ENCODE measurements at regions not wholly inside any gene's neighbourhood (a gene's known extent, or its start where the extent isn't known, plus 50 kb on each side); places are given as distances from the start of the nearest gene placed in this dataset.
A peak's percentile ranks its signal among the peaks of the same experiment; 100 is the strongest.

DNA sequence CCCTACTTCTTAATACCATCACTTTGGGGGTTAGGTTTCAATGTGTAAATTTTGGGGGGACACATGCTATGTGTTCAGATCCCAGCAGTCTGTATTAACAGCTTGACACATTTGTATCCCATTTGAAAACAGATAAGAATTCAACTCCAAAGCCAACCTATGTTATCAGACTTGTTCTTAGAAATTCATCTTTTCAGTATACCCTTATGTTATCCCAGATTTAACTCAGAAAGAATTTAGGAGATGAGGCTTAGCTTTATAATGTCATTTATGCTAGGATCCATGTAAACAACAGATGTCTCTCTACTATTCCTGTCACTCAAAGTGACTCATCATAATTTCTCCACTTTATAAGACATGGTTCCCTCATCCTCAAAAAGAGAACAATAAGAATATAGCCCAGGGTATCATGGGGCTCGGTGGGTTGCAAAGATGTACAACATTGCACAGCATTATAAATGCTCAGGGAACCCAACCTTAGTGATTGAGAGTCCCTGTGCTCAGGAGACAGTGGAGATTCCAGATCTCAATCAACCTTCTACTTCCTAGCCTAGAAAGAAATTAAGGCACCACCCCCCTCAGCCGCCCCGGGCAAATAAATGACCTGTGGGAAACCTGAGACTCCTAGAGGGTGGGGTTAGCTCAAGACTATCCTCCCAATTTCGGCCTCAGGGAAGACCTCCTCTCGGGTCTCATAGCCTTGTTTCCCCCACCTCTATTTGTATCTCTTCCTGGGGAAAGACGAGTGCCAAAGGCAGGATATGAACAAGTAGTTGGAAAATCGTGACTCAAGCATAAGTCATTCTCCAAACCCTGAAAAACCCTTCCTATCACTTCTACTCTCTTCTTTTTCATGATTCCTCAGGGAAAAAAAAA is 265.1 kb upstream of the CAMK1G start:
- Mint-ChIP-seq H3K4me1 (ENCODE audit: low read depth) (no peaks in the 10 kb centered on the region), H3K27ac (no peak overlapping the region), H3K4me3 (no peak overlapping the region), H3K27me3 (ENCODE audit: low read depth) (no peaks in the 10 kb centered on the region), H3K9me3 (peaks cover 0 to 4% of the 10 kb centered on the region in 2 donors), H3K36me3 (ENCODE audit: insufficient read depth in 2 of 2) (no peaks in the 10 kb centered on the region)
- ATAC-seq (replicated peaks in 1 of 2): no peak
- no peak for DNase-seq

DNA sequence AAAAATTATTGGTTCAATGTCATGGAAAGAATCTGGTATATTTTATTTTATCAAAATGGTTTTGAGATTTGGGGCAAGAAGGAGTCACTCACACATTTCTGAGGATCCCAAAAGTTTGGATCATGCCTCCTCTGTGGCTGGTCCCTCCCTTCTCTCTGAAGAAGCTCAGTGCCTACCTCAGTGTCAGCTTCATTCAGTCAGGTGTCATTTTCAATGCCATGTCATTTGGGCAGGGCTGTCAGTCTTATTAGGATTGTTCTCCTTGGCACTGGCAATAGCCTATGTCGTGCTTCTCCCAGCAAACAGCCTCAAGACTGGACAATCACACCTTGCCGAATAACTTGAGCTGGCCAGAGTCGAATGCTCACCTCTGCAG is 264.5 kb upstream of the CAMK1G start:
- Mint-ChIP-seq H3K9me3 (peaks cover 0 to 4% of the 10 kb centered on the region in 2 donors), H3K36me3 (ENCODE audit: insufficient read depth in 2 of 2) (no peaks in the 10 kb centered on the region), H3K4me3 (no peak overlapping the region), H3K27me3 (ENCODE audit: low read depth) (no peaks in the 10 kb centered on the region), H3K27ac (no peak overlapping the region), H3K4me1 (ENCODE audit: low read depth) (no peaks in the 10 kb centered on the region)
- DNase-seq (no peak), ATAC-seq (replicated peaks in 1 of 2) (no peak)

DNA sequence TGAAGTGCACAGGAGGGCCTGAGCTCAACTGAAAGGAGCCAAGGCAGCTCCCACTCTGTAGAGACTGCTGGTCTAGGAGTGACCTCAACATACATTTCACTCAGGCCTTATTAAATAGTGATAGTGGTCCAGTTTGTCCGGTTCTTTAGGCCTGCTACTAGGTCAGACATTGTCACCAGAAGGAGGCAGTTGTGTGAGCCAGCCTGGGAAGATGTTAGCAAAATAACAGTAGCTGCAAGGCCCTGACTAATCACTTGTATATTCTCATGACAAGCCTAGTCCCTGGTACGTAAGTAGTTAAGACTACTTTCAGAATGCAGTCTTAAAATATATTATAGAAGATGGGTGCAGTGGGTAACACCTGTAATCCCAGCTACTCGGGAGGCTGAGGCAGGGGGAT is 264.0 kb upstream of the CAMK1G start:
- H3K27ac Mint-ChIP-seq: no peak overlapping the region
- no peak for ATAC-seq (replicated peaks in 1 of 2)

DNA sequence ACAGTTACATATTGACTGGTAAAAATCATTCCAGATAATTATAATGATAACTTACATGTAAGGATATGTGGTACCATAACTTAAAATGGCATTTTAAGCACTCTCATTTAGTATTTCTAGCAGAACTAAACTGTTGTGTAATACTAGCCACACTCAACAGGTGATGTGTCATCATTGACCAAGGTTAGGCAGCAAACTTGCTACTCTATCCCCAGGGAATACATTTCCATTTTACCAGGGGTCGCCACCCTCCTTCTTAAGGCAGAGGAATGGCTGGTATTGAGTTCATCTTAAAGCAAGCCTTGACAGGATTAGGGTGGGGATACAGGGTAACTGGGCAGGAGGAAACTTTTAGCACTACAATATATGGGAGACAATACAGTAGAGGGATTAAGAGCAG is 259.8 kb upstream of the CAMK1G start:
- Mint-ChIP-seq H3K4me3 (no peak overlapping the region), H3K9me3 (peaks cover 0 to 3% of the 10 kb centered on the region in 2 donors), H3K27ac (no peak overlapping the region), H3K27me3 (ENCODE audit: low read depth) (peaks cover 7% of the 10 kb centered on the region), H3K36me3 (ENCODE audit: insufficient read depth in 2 of 2) (no peaks in the 10 kb centered on the region), H3K4me1 (ENCODE audit: low read depth) (no peaks in the 10 kb centered on the region)
- DNase-seq: no peak
- ATAC-seq (replicated peaks in 1 of 2): no peak

More for the DNA sequence above, 264.0 kb upstream of the CAMK1G start:
- no peaks in the 10 kb centered on the region for H3K4me1 Mint-ChIP-seq (ENCODE audit: low read depth)
- no peak for DNase-seq
- H3K4me3 Mint-ChIP-seq: no peak overlapping the region
- peaks cover 0 to 4% of the 10 kb centered on the region in 2 donors for H3K9me3 Mint-ChIP-seq
- no peaks in the 10 kb centered on the region for H3K27me3 Mint-ChIP-seq (ENCODE audit: low read depth)
- no peaks in the 10 kb centered on the region for H3K36me3 Mint-ChIP-seq (ENCODE audit: insufficient read depth in 2 of 2)

DNA sequence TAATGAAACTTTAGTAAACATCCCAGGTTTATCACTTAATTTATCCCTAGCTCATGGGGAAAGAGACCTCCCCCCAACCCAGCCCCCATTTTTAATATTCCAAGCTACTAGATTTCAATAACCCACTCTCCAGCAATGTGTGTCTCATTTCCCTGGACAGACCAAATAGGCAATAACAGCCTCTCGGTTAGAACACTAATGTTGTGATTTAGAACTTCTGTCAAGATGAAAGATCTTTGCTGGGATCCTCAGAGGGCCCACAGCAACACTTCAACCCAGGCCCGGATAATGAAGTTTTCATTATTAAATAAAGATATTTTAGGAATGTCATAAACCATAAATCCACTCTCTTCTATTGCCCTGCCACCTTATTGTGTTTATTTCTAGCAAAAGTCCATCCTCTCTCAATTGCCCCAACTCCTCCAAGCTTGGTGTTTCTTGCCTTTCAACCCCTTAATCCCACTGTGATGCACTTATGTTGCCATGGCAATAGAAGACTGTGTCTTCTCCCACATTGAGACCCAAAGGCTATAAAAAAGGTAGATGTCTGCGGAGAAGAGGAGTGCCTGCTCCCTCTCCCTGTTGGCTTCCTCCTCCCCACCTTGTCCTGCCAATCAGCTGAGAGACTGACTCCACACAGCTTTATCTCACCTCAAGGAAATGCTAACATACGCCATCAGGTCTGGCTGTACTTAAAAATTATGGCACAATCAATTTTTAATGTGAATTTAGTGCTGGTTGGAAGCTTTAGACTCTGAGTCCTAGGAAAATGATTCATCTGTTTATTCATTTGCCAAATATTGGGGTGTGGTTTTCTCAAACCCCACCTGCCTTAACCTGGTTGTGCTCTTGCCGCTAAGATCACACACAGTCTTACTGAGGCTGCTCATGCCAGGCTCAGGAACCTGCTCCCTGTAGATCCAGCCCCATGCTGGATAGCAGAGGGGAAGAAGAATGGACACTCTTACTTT is 258.3 kb upstream of the CAMK1G start:
- H3K27me3 Mint-ChIP-seq (ENCODE audit: low read depth): peaks cover 7% of the 10 kb centered on the region
- H3K4me3 Mint-ChIP-seq: no peak overlapping the region
- no peak overlapping the region for H3K27ac Mint-ChIP-seq
- H3K9me3 Mint-ChIP-seq: peaks cover 0 to 3% of the 10 kb centered on the region in 2 donors
- H3K36me3 Mint-ChIP-seq (ENCODE audit: insufficient read depth in 2 of 2): no peaks in the 10 kb centered on the region
- no peak for ATAC-seq (replicated peaks in 1 of 2)
- DNase-seq: no peak
- H3K4me1 Mint-ChIP-seq (ENCODE audit: low read depth): no peaks in the 10 kb centered on the region

DNA sequence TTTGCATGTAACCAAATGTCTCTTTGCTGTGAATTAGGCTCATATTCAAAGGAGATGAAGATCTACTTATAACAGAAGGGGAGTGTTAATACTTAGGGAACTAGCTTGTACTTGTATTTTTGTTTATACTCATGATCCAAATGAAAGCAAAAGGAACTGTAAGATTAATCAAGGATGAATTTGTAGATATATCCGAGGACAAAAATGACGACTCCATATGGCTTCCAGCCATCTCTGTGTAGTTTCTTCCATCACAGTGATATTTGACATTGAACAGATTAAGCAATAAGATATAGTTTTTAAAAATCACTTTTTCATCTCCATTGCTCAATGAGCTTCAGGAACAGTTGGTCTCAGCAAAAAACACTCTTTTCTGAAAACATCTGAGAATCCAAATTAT is 257.4 kb upstream of the CAMK1G start:
- H3K4me1 Mint-ChIP-seq (ENCODE audit: low read depth): no peaks in the 10 kb centered on the region
- H3K9me3 Mint-ChIP-seq: peaks cover 0 to 3% of the 10 kb centered on the region in 2 donors
- H3K27ac Mint-ChIP-seq: no peak overlapping the region
- H3K4me3 Mint-ChIP-seq: no peak overlapping the region
- ATAC-seq (replicated peaks in 1 of 2): no peak
- no peaks in the 10 kb centered on the region for H3K36me3 Mint-ChIP-seq (ENCODE audit: insufficient read depth in 2 of 2)
- DNase-seq: no peak
- peaks cover 7% of the 10 kb centered on the region for H3K27me3 Mint-ChIP-seq (ENCODE audit: low read depth)

DNA sequence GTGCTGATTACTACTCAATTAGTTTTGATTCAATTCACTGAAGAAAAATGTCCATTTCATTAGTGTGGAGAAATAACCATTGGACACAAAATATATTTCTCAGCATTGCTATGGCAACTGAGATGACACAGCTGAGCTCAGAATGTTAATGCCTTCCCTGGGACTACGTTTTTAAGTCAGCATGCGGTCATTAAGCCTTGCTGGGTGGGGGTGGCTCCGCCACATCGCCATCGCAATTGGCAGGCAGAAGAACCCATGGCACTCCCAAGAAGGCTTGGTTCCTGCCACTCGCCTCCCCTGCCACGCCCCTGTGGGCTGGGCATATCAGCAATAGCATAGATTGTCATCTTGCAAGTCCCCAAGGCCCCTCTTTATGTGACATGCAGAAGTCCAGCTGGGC is 256.7 kb upstream of the CAMK1G start:
- Mint-ChIP-seq H3K4me3 (no peak overlapping the region), H3K4me1 (ENCODE audit: low read depth) (no peaks in the 10 kb centered on the region), H3K9me3 (peaks cover 0 to under 1% of the 10 kb centered on the region in 2 donors), H3K27me3 (ENCODE audit: low read depth) (peaks cover 7% of the 10 kb centered on the region), H3K27ac (no peak overlapping the region), H3K36me3 (ENCODE audit: insufficient read depth in 2 of 2) (no peaks in the 10 kb centered on the region)
- ATAC-seq (replicated peaks in 1 of 2) (no peak), DNase-seq (no peak)

DNA sequence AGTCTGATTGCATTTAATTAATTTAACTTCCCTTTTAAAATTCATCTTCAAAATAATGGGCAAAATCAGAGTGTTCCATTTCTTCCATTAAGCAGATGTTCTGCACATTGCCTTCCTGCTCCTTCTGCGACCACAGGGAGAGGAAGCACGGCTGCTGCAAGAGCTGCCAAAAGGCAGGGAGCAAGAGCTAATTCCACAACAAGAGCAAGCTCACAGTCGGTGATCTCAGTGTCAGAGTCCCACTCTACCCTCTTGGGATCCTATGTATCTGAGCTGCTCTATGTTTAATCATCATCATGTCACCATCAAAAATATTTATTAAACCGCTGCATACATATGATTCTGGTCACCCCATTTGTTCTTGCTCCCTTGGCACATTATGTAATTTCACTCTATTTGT is 255.3 kb upstream of the CAMK1G start:
- no peak for DNase-seq
- Mint-ChIP-seq H3K9me3 (no peaks in the 10 kb centered on the region), H3K36me3 (ENCODE audit: insufficient read depth in 2 of 2) (no peaks in the 10 kb centered on the region), H3K27me3 (ENCODE audit: low read depth) (peaks cover 7% of the 10 kb centered on the region), H3K4me1 (ENCODE audit: low read depth) (no peaks in the 10 kb centered on the region), H3K27ac (no peak overlapping the region), H3K4me3 (no peak overlapping the region)
- ATAC-seq (replicated peaks in 1 of 2): no peak

DNA sequence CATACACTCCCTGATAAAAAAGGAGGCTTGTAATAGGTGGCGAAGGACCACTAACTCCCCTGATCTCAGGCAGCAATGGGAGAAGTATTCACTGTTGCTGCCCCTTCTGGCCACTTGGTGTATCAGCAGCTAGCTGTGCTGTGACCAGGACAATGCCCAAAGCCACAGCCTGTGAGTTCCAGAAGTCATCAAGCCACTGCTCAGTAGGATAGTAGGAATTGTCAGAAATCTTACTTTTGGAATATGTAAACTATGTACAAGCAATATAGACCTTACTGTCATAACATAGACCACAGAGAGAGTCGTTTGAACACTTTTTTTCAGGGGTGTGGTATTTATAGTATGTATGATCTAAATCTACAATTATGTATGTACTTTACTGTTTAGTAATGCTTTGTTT is 248.3 kb upstream of the CAMK1G start:
- ATAC-seq (replicated peaks in 1 of 2) (no peak), DNase-seq (peak; percentile 6 to 9)

DNA sequence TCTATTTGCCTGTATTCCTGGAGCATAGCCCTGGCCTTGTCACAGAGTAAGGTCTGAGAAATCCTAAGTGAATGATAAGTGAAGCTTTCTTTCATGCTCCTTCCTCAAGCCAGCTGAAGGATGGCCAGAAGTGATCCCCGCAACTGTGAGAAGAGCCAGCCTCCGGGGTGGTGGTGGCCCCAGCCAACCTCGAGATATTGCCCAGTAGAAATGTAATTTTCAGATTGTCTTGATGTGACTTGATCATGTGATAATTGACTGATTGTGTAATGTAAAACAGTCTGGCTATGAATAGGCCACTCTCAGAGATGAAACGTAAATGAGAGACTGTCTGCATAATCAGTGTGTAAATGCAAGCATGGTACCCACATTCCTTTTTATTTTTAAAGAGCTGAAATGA is 242.4 kb upstream of the CAMK1G start:
- DNase-seq (no peak), ATAC-seq (replicated peaks in 1 of 2) (no peak)
- Mint-ChIP-seq H3K36me3 (ENCODE audit: insufficient read depth in 2 of 2) (no peaks in the 10 kb centered on the region), H3K27ac (no peak overlapping the region), H3K9me3 (no peaks in the 10 kb centered on the region), H3K4me1 (ENCODE audit: low read depth) (no peaks in the 10 kb centered on the region), H3K27me3 (ENCODE audit: low read depth) (no peaks in the 10 kb centered on the region), H3K4me3 (no peak overlapping the region)

More for the DNA sequence above, 248.3 kb upstream of the CAMK1G start:
- Mint-ChIP-seq H3K4me1 (ENCODE audit: low read depth) (no peaks in the 10 kb centered on the region), H3K27ac (no peak overlapping the region), H3K9me3 (no peaks in the 10 kb centered on the region), H3K4me3 (no peak overlapping the region), H3K27me3 (ENCODE audit: low read depth) (peaks cover 7% of the 10 kb centered on the region), H3K36me3 (ENCODE audit: insufficient read depth in 2 of 2) (no peaks in the 10 kb centered on the region)

DNA sequence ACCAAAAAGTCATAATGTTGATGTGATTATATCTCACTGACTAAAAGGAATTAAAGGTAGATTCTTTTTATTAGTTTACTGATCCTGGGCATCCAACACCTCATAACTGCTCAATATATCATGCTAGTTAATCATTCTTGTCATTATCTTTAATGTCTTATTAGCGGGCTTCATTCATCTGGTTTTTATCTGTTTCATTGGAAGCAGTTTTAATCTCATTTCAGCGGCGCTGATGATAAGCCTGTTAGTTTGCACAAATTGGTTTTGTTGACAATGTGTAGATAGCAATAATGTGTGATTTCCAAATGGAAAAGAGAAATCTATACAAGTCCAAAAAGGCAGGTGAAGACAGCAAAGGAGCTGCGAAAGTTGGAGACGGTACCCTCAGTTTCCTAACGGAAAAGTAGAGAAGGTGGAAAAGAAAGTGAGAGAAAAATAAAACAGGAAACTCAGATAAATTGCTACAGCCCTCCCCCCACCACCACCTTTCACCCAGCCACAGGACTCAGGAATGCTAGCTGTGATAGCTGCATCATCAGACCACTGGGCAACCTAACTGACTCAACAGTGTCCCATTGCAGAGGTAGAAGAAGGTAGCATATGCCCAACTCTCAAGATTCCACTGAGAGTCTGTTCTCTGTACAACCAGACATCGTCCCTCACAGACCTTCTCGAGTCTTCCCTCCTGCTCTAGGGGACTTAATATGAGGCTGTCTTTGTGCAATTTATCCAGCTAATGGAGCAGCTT is 241.7 kb upstream of the CAMK1G start:
- Mint-ChIP-seq H3K36me3 (ENCODE audit: insufficient read depth in 2 of 2) (no peaks in the 10 kb centered on the region), H3K9me3 (no peaks in the 10 kb centered on the region), H3K4me3 (no peak overlapping the region), H3K27ac (no peak overlapping the region), H3K27me3 (ENCODE audit: low read depth) (no peaks in the 10 kb centered on the region), H3K4me1 (ENCODE audit: low read depth) (no peaks in the 10 kb centered on the region)
- no peak for DNase-seq
- ATAC-seq (replicated peaks in 1 of 2): no peak

DNA sequence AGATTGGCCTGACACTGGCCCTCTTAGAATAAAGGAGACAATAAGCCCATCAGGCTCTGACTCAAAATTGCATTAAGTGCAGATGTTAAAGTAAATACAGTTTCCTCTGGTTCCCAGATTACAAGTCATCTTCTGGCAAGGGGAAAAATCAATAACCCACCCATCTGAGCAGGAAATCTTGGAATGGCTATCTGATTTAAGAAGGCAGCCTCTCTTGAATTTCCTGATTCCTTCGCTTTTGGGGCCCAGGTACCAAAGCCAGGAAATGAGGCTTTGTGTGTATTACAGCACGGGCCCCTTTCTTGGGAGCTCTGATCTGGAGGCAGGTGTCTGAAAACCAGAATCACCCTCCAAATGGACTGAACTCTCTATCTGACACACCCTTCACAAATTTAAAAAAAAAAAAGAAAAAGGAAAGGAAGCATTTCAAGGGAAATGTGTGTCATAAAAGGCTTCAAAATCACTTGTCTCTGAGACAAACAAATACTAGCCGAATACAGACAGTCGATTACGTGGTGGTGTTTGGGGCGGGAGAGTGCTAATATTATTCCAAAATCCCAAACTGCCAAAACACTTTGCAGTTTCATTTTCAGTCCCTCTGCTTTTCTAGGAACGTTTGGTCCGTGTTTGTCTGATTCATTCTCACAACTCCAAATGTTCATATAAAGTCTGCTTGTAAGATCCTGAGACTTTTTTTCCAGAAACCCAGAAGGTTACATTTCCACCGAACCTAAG is 240.9 kb upstream of the CAMK1G start:
- Mint-ChIP-seq H3K27me3 (ENCODE audit: low read depth) (no peaks in the 10 kb centered on the region), H3K27ac (no peak overlapping the region), H3K4me1 (ENCODE audit: low read depth) (no peaks in the 10 kb centered on the region), H3K9me3 (no peaks in the 10 kb centered on the region), H3K4me3 (no peak overlapping the region), H3K36me3 (ENCODE audit: insufficient read depth in 2 of 2) (no peaks in the 10 kb centered on the region)
- no peak for DNase-seq
- ATAC-seq (replicated peaks in 1 of 2): no peak

Data from activated T-cell treated with anti-CD3 and anti-CD28 coated beads, Interleukin-2, amount 50 U/mL, for 72 hours (primary cell).